K562 (cell line): ENCODE measurements at regions not wholly inside any gene's neighbourhood (a gene's known extent, or its start where the extent isn't known, plus 50 kb on each side); places are given as distances from the start of the nearest gene placed in this dataset.

Experiments used
- ASH1L ChIP-seq: fragments of 450-650 bp; IDR thresholded peaks from 2 replicates; pipeline ENCODE4 v1.6.1; 2018; ENCODE audit warnings: borderline replicate concordance, mild to moderate bottlenecking, low read depth; ENCODE audit not compliant: partially characterized antibody
- CTCFL ChIP-seq: IDR thresholded peaks from 2 replicates; pipeline ENCODE4 v1.6.1; 2011; ENCODE audit warnings: borderline replicate concordance, low read depth, mild to moderate bottlenecking, moderate library complexity, low read length; ENCODE audit not compliant: insufficient read depth, poor library complexity, severe bottlenecking
- FOXO4 ChIP-seq: fragments of 450-650 bp; formaldehyde crosslinking; IDR thresholded peaks from 2 replicates; pipeline ENCODE4 v1.4.0; 2020; ENCODE audit warnings: mild to moderate bottlenecking, moderate library complexity
- GTF2B ChIP-seq: IDR thresholded peaks from 2 replicates; pipeline ENCODE4 v1.6.1; 2011; ENCODE audit not compliant: insufficient read length; ENCODE audit errors: extremely low read depth
- HDAC3 ChIP-seq: fragments of 450-650 bp; IDR thresholded peaks from 2 replicates; pipeline ENCODE4 v1.6.1; 2018; ENCODE audit warnings: borderline replicate concordance, mild to moderate bottlenecking, moderate library complexity; ENCODE audit not compliant: partially characterized antibody
- LEF1 ChIP-seq: fragments of 450-650 bp; IDR thresholded peaks from 2 replicates; pipeline ENCODE4 v1.6.1; 2016; ENCODE audit warnings: mild to moderate bottlenecking
- NEUROD1 ChIP-seq: fragments of 150-350 bp; IDR thresholded peaks from 2 replicates; pipeline ENCODE4 v1.6.1; 2014; ENCODE audit warnings: borderline replicate concordance, low read length, low read depth; ENCODE audit not compliant: partially characterized antibody
- PTRF ChIP-seq: fragments of 450-650 bp; IDR thresholded peaks from 2 replicates; pipeline ENCODE4 v1.6.1; 2016; ENCODE audit warnings: mild to moderate bottlenecking, missing genetic modification characterization, missing compliant biosample characterization
- RBM14 ChIP-seq: fragments of 200-400 bp; formaldehyde crosslinking; IDR thresholded peaks from 2 replicates; pipeline ENCODE4 v1.6.1; 2018; ENCODE audit warnings: low read depth, mild to moderate bottlenecking, low read length, moderate library complexity, borderline replicate concordance; ENCODE audit not compliant: insufficient read depth
- RCOR1 ChIP-seq, 2 experiments: IDR thresholded peaks; 2 replicates each; pipeline ENCODE4 v1.6.1; 2012; ENCODE audit warnings: low read depth in 2 of 2, low read length in 2 of 2, borderline replicate concordance in 1 of 2, improper control_type of control experiment in 1 of 2
- SNIP1 ChIP-seq: fragments of 450-650 bp; IDR thresholded peaks from 2 replicates; pipeline ENCODE4 v1.7.1; 2017; ENCODE audit warnings: low read depth, mild to moderate bottlenecking
- ZFP91 ChIP-seq: sonication (generic); formaldehyde crosslinking; IDR thresholded peaks from 2 replicates; pipeline ENCODE4 v1.8.0; 2022; ENCODE audit warnings: mild to moderate bottlenecking, missing genetic modification reagents
- ZNF668 ChIP-seq: fragments of 250-450 bp; sonication (Bioruptor Pico); IDR thresholded peaks from 2 replicates; pipeline ENCODE4 v1.8.0; 2022; ENCODE audit warnings: mild to moderate bottlenecking, inconsistent platforms
- ZNF77 ChIP-seq: fragments of 250-450 bp; sonication (Bioruptor Pico); IDR thresholded peaks from 2 replicates; pipeline ENCODE4 v1.5.0; 2020
- TF ChIP-seq, protein P1 (sequence below), 2 experiments: fragments of 450-650 bp; IDR thresholded peaks; 2 replicates each; pipeline ENCODE4 v1.6.1; 2016
- TF ChIP-seq, protein P2 (sequence below): fragments of 450-650 bp; IDR thresholded peaks from 2 replicates; pipeline ENCODE4 v1.6.1; 2017; ENCODE audit warnings: mild to moderate bottlenecking, moderate library complexity

- TF ChIP-seq, protein P1, sequence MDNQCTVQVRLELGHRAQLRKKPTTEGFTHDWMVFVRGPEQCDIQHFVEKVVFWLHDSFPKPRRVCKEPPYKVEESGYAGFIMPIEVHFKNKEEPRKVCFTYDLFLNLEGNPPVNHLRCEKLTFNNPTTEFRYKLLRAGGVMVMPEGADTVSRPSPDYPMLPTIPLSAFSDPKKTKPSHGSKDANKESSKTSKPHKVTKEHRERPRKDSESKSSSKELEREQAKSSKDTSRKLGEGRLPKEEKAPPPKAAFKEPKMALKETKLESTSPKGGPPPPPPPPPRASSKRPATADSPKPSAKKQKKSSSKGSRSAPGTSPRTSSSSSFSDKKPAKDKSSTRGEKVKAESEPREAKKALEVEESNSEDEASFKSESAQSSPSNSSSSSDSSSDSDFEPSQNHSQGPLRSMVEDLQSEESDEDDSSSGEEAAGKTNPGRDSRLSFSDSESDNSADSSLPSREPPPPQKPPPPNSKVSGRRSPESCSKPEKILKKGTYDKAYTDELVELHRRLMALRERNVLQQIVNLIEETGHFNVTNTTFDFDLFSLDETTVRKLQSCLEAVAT (IDR thresholded peaks at IDR 0.05), result no peak
- no peak for TF ChIP-seq CTCFL
- TF ChIP-seq ASH1L, result no peak
- no peak for TF ChIP-seq HDAC3
- peak in 1 of 2 experiments; percentile 27; a peak in 1 of 4 replicates for TF ChIP-seq RCOR1 (IDR thresholded peaks at IDR 0.05; ENCODE audit: borderline replicate concordance in 1 of 2, low read depth in 2 of 2, low read length in 2 of 2)
- TF ChIP-seq FOXO4 (CRISPR knock-in tag), result no peak
- no peak for TF ChIP-seq GTF2B
- TF ChIP-seq SNIP1, result no peak
- no peak for TF ChIP-seq ZFP91 (CRISPR knock-in tag)
- TF ChIP-seq, protein P2, sequence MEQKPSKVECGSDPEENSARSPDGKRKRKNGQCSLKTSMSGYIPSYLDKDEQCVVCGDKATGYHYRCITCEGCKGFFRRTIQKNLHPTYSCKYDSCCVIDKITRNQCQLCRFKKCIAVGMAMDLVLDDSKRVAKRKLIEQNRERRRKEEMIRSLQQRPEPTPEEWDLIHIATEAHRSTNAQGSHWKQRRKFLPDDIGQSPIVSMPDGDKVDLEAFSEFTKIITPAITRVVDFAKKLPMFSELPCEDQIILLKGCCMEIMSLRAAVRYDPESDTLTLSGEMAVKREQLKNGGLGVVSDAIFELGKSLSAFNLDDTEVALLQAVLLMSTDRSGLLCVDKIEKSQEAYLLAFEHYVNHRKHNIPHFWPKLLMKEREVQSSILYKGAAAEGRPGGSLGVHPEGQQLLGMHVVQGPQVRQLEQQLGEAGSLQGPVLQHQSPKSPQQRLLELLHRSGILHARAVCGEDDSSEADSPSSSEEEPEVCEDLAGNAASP, result no peak
- no peak for TF ChIP-seq RBM14
- TF ChIP-seq PTRF (tag), result no peak
- TF ChIP-seq NEUROD1, result no peak
- no peak for TF ChIP-seq ZNF77
- no peak for TF ChIP-seq ZNF668 (CRISPR knock-in tag)
- peak; percentile 65; the same call in 1 of the 2 replicates for TF ChIP-seq LEF1
Measured at GRCh38 chr17:27378482-27379175, 77.6 kb upstream of the KSR1 start (continued).
